ENCODE measurements at regions not wholly inside any gene's neighbourhood (a gene's known extent, or its start where the extent isn't known, plus 50 kb on each side); places are given as distances from the start of the nearest gene placed in this dataset.

GRCh38 chr5:87114631-87115030, 153.1 kb upstream of the RASA1 start:
- no peak for TF ChIP-seq CTCF (conservative IDR thresholded peaks at IDR 0.05 in 1 of 2, IDR thresholded peaks at IDR 0.05 in 1 of 2; ENCODE audit: low read depth in 1 of 2, low read length in 2 of 2)
- TF ChIP-seq EZH2 (IDR thresholded peaks at IDR 0.05; ENCODE audit: low read length, missing control alignments), result no peak
